ENCODE measurements at regions not wholly inside any gene's neighbourhood (a gene's known extent, or its start where the extent isn't known, plus 50 kb on each side); places are given as distances from the start of the nearest gene placed in this dataset.

DNA sequence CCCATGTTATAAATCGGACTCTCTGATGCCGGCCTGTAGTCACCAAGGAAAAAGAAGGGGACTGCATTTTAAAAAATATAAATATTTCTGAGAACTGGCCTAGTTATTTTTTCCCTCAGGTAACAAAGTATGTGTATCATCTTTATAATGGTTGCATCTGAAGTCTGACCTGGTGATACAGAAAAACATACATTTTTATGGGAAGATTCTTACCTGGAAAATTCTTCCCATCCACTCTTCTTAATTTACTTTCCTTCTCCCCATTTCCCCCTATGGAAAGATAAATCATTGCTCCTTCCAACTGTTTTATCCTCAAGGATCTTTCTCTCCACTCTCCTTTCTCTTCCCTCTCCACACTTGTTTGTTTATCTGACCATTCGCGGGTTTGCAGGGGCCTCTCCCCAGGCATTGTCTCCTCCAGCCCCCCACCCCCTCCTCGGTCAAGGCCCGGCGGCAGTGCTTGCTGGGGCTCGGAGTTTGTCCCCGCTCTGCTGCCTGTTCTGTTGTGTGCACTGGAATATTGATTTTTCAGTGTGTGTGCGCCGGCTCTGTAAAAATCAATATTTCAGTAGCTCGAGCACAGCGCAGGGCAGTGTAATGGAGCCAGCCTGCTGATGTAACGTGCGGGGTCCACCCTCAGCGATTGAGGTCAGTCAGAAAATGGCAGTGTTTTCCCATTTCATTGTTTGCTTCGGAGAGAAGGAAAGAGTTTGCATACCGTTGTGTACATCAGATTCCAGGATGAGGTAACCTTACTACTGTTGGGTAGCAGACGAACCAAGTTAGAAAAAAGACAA, 199.5 kb upstream of the NFE2L3 start:
- DNase-seq (ENCODE audit: low read depth), result no peak

DNA sequence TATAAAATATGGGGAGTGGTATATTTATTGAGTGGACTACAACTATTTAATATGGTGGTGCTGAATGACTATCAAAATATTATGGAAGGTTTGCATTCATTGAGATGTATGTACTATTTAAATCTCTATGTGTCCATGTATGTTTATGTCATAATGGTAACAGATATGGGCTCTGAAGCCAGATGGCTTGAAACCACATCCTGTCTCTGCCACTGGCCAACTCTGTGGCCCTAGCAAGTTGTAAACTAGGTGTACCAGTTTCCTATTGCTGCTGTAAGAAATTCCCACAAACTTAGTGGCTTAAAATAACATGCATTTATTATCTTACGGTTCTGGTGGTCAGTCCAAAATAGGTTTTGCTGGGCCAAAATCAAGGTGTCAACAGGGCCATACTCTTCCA, 198.1 kb upstream of the NFE2L3 start:
- DNase-seq (ENCODE audit: low read depth), result no peak

DNA sequence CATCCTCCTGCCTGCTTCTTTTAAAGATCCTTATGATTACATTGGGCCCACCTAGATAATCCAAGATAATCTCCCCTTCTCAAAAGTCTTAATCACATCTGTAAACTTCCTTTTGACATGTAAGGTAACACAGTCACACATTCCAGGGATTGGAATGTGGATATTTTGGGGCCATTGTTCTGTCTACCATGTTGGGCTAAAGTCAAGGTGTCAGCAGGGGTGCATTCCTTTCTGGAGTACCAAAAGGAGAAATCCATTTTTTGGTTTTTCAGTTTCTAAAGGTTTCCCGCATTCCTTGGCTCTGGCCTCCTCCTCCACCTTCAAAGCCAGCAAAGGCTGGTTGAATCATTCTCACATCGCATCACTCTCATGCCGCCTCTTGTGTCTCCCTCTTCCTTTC, 197.6 kb upstream of the NFE2L3 start:
- no peak for DNase-seq (ENCODE audit: low read depth)

DNA sequence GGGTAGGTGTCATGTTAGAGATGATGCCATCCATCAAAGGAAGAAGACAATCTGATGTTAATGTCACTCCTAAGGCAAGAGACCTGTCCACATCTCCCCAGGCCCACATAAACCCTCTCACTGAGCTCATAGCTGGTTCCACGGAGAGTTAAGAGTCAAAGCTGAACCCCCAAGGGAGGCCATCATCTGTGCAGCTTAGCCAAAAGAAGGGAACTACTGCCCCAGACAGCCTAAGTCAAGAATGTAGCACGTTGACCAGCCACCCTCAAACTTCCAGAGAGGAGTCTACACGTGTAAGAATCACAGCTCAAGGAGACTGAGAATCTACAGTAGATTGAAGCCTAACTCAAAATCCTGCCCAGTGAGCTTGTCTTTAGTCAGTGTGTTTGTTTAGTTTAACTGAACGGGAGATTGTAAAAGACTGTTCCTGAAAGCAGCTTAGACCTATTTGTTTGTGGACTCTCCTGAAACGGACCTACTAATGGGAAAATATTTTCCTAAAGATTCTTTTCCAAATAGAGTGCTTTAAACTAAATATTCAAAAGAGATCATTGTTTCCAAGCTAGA, 192.7 kb upstream of the NFE2L3 start:
- DNase-seq (ENCODE audit: low read depth), result no peak

DNA sequence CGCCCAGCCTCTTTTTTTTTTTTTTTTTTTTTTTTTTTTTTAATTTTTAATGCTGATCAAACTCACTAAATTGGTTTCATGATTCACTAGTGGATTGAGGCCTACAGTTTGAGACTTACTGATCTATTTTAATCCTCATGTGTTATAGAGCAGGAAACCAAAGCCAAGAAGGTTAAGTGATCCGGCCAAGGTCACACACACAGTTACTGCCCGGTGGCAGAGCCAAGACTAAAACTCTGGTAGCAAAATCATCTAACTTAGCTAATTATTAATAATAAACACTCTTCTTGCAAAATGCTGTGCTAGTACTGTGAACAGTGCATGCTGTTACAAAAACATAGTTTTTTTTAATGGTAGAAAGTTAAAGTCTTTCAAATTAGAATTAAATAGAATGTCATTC, 188.3 kb upstream of the NFE2L3 start:
- no peak for DNase-seq (ENCODE audit: low read depth)

DNA sequence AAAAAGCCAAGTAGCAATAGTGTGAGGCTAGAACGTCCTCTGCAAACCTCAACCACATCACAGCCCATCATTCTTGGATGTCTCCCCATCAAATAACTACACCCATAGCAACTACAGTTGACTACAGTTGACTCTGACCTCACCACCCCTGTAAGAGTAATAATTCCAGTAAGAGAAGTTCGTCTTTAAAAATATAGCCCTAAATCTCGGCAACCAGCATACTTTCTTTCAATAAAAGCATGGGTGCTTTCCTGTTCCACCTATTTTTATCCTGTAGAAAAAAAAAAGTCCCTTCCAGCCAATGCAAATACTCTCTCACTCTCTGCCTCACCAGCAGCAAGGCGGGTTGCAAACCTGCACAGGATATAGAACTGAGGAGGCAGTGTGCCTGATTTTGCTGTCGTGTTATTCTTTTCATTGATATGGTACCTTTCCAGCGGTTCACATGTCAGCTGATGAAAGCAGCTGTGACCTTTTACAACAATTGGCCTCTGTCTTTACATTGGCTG, 187.5 kb upstream of the NFE2L3 start:
- no peak for DNase-seq (ENCODE audit: low read depth)

DNA sequence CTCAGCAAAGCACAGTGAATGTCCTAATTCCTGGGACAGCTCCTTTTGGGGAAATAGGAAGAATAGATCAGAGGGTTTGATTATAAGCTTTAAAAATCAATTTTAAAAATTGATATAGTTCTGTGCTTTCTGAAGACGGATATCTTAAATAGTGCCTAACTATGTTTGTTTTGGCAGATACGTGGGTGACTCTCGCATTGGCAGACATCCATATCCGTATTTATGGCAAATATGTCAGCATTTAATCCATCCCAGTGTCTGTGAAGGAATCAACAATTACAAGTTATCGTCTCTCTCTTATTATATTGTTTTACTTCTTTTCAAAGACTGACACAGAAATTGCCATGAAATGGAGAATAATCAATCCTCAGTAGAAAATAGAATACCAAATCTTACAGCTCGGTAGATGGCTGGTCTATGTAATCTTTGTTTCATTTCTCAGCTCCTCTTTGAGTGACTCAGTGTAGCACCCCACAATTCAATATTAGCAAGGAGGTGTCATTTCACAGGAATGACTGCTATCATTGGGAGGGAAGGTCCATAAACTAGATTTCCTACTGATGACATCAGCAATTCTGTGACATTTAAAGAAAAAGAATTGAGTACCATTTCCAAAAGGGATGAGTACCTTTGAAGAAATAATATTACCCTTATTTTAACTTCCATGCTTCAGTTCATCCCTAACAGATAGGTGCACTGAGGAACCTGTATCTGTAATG, 186.4 kb upstream of the NFE2L3 start:
- DNase-seq (ENCODE audit: low read depth), result no peak

DNA sequence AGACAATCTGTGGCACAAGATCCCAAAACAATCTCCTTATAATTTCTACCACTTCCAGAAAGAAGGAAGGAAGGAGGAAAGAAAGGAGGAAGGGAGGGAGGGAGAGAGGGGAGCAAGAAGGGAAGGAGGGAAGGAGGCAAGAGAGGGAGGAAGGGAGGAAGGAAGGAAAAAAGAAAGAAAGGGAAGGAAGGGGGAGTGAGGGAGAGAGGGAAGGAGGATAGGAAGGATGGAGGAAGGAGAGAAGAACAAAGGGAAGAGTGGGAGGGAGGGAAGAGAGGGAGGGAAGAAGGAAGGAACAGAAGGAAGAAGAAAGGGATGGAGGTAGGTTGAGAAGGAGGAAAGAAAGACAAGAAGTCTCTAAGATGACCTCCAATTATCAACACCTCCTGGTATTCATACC, 185.5 kb upstream of the NFE2L3 start:
- DNase-seq (ENCODE audit: low read depth), result no peak

DNA sequence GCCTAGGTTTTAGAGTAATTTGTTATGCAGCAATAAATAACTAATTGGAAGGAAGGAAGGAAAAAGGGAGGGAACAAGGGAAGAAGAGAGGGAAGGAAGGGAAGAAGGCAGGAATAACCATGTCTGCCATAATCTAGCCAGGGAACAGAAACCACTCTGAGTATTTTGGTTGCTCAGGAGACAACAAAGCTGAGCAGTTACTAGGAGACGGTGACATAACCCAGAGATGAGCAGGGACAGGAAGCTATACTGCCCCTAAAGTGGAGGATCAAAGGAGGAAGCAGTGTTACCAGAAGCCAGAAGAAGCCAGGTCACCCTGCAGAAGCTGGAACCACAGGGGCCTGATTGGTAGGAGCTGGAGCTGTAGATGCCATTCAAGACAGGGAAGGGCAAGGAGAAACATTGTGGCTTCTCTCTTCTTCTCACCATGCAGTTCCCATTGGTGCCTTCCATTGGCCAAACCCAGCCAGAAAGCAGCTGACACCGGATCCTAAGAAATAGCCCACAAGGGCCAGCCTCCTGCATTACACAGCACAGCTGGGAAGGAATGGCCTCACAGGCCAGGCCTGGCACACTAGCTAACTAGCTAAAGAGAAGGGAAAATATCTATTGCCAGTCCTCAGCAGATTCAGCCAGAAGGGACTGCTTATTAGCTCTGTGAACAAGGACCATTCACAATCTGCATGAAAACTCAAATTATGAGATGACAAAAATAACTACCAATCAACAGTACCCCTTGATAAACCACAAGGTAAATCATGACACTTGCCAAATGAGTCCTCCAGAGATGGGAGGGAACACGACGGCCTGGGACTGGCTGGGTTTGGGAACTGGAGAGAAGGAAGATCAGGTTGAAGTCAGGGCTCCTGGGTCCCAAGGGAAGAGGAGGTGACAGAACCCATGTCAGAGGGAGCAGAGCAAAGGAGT, 184.5 kb upstream of the NFE2L3 start:
- no peak for DNase-seq (ENCODE audit: low read depth)

DNA sequence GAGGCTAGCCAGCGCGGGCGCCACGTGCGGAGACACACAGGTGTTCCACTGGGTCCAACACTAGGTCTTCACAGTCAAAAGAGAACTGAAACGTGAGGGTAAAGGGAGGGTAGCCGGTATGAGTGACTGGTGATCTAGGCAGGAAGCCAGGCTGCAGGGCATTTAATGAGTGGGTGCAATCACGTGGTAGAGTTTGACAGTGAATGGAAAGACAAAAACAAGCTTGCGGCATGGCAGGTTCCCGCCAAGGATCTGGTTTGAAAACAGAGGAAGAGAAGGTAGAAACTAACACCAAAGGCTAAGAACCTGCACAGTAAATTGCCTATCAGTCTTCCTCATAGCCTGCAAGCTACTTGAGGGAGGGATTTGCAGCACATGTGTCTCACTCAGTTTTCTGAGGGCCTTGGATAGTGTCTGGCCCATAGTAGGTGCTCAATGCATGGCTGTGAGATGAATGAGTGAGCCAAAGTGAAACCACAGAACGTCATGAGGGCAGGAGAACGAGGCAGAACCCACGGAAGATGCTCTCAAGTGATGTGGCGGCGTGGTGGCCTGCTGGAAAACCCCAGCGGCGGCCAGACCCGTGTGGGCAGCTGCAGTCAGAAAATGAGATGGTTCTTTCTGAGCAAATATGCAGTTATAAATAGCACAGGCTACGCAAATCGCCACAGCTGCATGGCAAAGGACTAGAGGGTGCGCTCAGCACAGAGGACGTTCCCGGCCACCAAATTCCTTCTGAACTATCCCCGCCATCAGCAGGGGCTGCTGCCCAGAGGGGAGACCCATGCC, 183.6 kb upstream of the NFE2L3 start:
- no peak for DNase-seq (ENCODE audit: low read depth)

DNA sequence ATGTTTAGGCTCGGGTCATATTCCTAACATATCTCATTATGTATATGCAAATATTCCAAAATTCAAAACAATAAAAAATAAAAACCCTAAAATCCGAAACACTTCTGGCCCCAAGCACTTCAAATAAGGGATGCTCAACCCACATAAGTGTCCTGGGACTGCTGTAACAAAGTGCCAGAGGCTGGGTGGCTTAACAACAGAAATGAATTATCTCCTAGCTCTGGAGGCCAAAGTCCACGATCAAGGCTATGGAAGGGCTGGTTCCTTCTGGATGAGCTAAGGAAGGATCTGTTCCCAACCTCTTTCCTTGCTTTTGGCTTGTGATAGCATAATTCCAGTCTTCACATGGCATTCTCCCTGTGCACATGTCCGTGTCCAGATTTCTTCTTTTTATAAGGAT, 181.6 kb upstream of the NFE2L3 start:
- no peak for DNase-seq (ENCODE audit: low read depth)

DNA sequence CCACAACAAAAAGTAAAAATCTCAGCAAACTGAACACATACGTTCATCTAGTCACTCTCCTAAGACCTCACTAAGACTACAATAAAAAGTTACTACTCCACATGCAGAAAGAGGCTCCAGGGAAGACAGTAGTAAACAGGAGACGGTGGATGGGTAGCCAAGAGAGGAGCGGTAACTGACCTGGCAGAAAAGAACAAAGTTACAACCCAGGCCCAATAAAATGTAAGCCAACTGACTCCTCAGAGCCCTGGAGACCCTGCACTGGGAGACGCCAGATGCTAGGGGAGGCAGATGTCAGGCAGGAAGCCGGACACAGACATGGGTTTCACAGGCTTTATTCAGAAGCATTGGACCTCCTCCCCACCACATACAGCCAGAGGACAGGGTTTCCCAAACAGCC, 181.1 kb upstream of the NFE2L3 start:
- DNase-seq (ENCODE audit: low read depth), result no peak

DNA sequence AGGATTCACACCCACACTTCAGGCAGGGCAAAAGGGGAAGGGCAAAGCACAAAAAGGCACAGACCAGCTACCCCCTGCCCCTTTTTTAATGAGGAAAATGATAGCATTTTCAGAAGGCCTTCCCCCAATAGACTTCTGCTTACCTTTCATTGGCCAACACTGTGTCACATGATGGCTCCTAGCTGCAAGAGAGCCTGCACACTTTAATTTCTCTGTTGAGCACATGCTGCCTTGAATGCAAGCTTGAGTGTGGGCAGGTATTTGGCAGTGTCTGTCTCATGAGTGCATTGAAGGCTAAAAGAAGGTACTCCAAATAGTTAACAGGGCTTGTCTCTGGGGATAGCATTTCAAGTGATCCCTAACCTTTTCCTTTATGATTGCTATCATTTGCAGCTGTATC, 175.4 kb upstream of the NFE2L3 start:
- DNase-seq (ENCODE audit: low read depth), result no peak

DNA sequence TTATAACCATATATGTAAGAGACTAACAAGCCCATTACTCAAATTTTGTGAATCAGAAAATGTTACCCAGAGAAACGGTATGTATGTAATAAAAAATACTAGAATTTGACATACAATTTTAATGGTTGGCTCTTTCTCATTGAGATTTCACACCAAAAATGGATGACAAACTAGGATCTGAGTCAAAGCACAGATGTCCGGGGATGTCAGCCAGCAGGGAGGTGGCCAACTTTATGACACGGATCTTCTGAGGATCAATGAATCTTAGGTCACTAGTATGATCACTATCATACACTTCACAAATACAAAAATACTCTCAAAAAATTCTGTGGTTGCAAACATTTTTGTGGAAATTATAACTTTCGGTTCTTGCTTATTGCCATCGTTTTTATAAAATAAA, 173.5 kb upstream of the NFE2L3 start:
- no peak for DNase-seq (ENCODE audit: low read depth)

DNA sequence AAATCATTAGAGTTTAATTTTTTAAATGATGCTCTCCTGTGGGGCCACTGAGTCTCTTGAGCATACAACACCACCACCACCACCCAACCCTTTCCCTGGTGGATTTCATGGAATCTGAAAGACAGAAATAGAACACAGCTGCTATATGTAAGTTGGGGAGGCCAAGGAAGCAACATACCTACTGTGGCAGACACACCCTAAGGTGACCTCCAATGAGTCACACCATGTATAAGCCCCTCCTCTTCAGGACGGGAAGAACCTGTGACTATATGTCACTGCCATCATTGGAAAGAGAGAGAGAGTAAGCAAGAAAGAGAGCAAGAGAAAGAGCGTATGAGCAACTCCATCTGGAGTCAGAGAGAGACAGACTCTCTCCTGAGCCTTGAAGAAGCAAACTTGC, 172.4 kb upstream of the NFE2L3 start:
- no peak for DNase-seq (ENCODE audit: low read depth)

DNA sequence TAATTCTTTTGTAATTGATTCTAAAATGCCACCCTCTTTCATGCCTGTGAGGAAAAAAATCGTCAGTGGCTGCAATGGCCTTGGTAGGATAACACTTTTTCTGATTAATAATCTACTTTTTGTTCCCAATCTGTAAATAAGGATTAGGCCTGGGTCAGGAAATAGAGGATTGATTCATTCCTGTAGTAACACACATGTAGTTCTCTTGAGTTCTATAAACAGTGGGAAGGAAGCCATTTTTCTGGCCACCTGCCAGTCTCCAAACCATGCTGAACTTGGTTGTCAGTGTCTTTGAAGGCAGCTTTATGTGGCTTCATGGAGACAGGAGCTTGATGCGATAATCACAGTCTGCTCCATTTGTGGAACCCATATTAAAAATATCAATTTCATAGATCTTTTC, 169.3 kb upstream of the NFE2L3 start:
- DNase-seq (ENCODE audit: low read depth), result no peak

DNA sequence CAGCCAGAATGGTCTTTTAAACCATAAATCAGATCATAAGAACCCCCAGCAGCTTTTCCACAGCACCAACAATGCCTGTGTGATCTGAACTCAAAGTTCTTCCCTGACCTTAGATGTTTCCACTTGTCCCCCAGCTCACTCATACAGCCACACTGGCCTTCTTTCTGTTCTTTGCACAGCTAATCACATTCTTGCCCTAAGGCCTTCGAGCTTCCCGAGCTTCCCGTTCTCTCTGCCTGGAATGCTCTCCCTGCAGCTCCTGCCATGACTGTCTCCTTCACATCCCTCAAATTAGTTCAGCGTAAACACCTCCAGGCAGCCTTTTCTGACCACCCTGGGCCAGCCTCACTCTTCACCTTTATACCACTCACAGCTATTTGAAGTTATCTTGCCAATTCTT, 166.8 kb upstream of the NFE2L3 start:
- DNase-seq (ENCODE audit: low read depth), result no peak

DNA sequence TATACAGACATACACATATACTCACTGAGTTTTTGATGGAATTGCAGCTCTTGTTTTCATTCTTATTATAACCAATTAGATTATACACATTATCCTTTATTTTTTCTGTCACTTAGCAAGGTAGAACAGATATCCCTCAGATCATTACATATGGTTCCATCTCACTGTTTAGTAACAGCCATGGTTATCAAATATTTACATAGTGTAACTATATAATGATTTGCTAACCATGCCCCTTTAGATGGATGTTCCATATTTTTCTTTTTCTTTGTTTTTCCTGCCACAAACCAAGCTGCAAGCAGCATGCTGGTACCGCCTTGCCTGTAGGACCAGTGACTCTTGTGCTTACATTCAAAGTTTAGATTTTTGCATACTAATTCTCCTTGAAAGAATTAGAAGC, 163.4 kb upstream of the NFE2L3 start:
- DNase-seq (ENCODE audit: low read depth), result no peak

DNA sequence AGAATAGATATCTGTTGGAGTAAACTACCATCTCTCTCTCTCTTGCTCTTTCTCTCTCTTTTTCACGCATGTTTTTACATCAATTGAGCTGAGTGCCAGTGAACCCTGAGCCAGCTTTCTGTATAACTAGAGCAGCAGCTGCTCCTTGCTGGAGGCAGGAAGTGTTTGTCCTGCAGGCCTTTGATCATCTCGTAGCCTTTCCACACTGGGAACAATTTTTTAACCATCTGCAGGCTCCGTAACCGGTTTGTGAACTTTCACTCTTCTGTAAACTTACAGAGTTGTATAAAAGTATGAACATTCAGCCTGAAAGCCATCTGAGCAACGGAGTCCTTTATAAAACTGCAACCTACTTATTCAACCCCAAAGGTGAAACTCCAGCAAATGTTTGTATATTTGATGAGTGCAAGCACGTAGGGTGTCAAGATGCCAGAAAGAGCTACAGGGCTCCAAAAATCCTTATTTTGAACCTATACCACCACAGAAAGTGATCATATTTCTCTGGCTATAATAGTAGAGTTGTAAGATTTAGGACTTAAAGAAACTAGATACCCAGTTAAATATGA, 162.8 kb upstream of the NFE2L3 start:
- DNase-seq (ENCODE audit: low read depth), result no peak

DNA sequence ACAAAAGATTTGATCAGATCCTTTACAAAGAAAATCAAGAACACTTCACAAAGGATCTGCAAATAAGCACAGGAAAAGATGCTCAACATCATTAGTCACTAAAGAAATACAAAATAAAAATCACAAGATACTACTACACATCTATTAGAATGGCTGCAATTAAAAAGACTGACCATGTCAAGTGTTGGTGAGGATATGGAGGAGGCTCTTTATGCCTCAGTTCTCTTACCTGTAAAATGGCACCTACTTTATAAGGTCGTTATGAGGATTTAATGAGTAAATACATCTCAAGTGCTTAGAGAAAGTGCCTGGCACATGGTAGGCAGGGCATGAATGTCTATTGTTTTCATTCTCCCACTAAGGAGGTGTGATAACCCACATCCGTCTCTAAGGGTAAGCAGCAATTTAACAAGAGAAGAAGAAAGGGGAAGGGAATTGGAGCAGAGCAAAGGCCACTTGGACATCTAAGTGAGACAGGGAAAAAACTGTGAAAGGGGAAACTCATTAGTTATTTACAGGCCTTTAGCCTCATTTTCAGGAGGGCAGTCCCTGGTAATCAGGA, 157.5 kb upstream of the NFE2L3 start:
- no peak for DNase-seq (ENCODE audit: low read depth)

DNA sequence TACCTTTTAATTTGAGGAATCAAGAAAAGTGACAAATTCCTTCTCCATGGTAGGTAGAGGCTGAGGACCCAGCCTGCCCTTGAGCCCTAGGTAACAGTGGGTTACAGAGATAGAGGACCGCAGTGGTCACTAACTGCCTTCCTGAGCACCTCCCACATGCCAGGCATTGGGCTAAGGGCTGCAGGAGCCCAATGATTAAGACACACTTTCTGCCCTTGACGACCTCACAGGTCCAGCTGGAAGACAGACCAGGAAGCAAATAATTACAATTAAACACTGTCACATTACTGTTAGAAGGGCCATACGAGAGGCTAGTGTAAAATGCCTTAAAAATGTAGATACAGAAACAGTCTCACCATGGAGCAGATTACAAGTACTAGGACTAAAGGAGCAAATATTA, 156.8 kb upstream of the NFE2L3 start:
- DNase-seq (ENCODE audit: low read depth), result no peak

All from stimulated activated CD8-positive, alpha-beta memory T cell treated with anti-CD3 and anti-CD28 coated beads, Interleukin-7, amount 100 ng/mL, for 24 hours (primary cell).